ENCODE measurements at regions not wholly inside any gene's neighbourhood (a gene's known extent, or its start where the extent isn't known, plus 50 kb on each side); places are given as distances from the start of the nearest gene placed in this dataset.
"Not testable (repeated sequence)": the region's sequence is repeated elsewhere in the genome, so short reads cannot be mapped to it uniquely, and the experiment has no call there.

GRCh38 chr6:141134723-141135122 is 998.0 kb upstream of the GJE1 start:
- no peak for DNase-seq

GRCh38 chr6:141133836-141134235 is 998.9 kb upstream of the GJE1 start:
- no peak for DNase-seq

- DNase-seq, result no peak
These were observed 999.4 kb upstream of the GJE1 start for GRCh38 chr6:141133346-141133745.

GRCh38 chr6:141131616-141132015 is 1001.1 kb upstream of the GJE1 start:
- DNase-seq, result no peak

GRCh38 chr6:141123497-141123896 is 1009.2 kb upstream of the GJE1 start:
- no peak for DNase-seq

- DNase-seq, result no peak
These were observed 1009.7 kb upstream of the GJE1 start for GRCh38 chr6:141123049-141123448.

- no peak for DNase-seq
These were observed 1013.7 kb upstream of the GJE1 start for GRCh38 chr6:141118991-141119390.

GRCh38 chr6:141117874-141118273 is 1014.9 kb upstream of the GJE1 start:
- DNase-seq, result no peak

- DNase-seq, result no peak
These were observed 1022.2 kb upstream of the GJE1 start for GRCh38 chr6:141110481-141110880.

GRCh38 chr6:141107591-141108160 is 1025.0 kb upstream of the GJE1 start:
- DNase-seq, result peak in 2 of 3 donors; percentile 1 to 3

- DNase-seq, result no peak
These were observed 1027.2 kb upstream of the GJE1 start for GRCh38 chr6:141105481-141105880.

GRCh38 chr6:141103246-141103645 is 1029.5 kb upstream of the GJE1 start:
- DNase-seq, result no peak

- no peak for DNase-seq
These were observed 1035.3 kb upstream of the GJE1 start for GRCh38 chr6:141097471-141097870.

- DNase-seq, result no peak
These were observed 1037.4 kb upstream of the GJE1 start for GRCh38 chr6:141095308-141095707.

- no peak for DNase-seq
These were observed 1044.6 kb upstream of the GJE1 start for GRCh38 chr6:141088171-141088570.

GRCh38 chr6:141077355-141078333 is 1055.1 kb upstream of the GJE1 start:
- DNase-seq, result peak in 1 of 3 donors; percentile 1

GRCh38 chr6:141057761-141058160 is 1075.0 kb upstream of the GJE1 start:
- DNase-seq, result no peak

GRCh38 chr6:141056945-141057625 is 1075.6 kb upstream of the GJE1 start:
- peak in 1 of 3 donors; percentile 4 for DNase-seq

GRCh38 chr6:141050471-141050870 is 1082.3 kb upstream of the GJE1 start:
- no peak for DNase-seq

GRCh38 chr6:141048451-141048850 is 1084.3 kb upstream of the GJE1 start:
- no peak for DNase-seq

- DNase-seq, result not testable (repeated sequence)
These were observed 1086.2 kb upstream of the GJE1 start for GRCh38 chr6:141046496-141046895.

- DNase-seq, result no peak
These were observed 1091.1 kb upstream of the GJE1 start for GRCh38 chr6:141041596-141042087.

Measured in suppressor macrophage treated with lipopolysaccharide for 1 hour (primary cell).